HEK293 (cell line): ENCODE measurements at regions not wholly inside any gene's neighbourhood (a gene's known extent, or its start where the extent isn't known, plus 50 kb on each side); places are given as distances from the start of the nearest gene placed in this dataset.

Source experiments
- CTCF ChIA-PET: fragments of 350-600 bp; formaldehyde crosslinking; extraction: SDS; loops from one replicate; lab custom pipeline; 2021; ENCODE audit warnings: antibody characterized with exemption; lab: Yijun Ruan, JAX
- POLR2A ChIA-PET: fragments of 300-600 bp; formaldehyde crosslinking; extraction: SDS; loops from one replicate; lab custom pipeline; 2020; ENCODE audit warnings: antibody characterized with exemption, inconsistent platforms; lab: Yijun Ruan, JAX
- H3K27ac ChIP-seq: fragments of 200-500 bp; sonication (Bioruptor generic); 2 replicates; pipeline ENCODE4 v1.5.1; 2014; ENCODE audit warnings: low read depth, low read length, control low read depth, inconsistent platforms; ENCODE audit errors: extremely low read depth
- H3K36me3 ChIP-seq, 2 experiments: fragments of 200-500 bp in 1 of 2; sonication (Bioruptor generic) in 1 of 2; 1 replicate in 1 of 2; 2 replicates in 1 of 2; pipeline ENCODE4 v1.5.1; 2014 to 2017; ENCODE audit warnings: inconsistent platforms in 2 of 2, low read length in 2 of 2; ENCODE audit not compliant: control insufficient read depth in 2 of 2, insufficient read depth in 1 of 2
- H3K4me1 ChIP-seq: fragments of 200-500 bp; sonication (Bioruptor generic); 2 replicates; pipeline ENCODE4 v1.5.1; 2014; ENCODE audit warnings: mild to moderate bottlenecking, low read length, inconsistent platforms; ENCODE audit not compliant: control insufficient read depth, insufficient read depth
- H3K4me3 ChIP-seq: 2 replicates; pipeline ENCODE4 v1.5.1; 2011; ENCODE audit warnings: low read depth, mild to moderate bottlenecking, control low read depth, low read length, moderate library complexity
- H3K9me3 ChIP-seq: fragments of 200-500 bp; sonication (Bioruptor generic); 2 replicates; pipeline ENCODE4 v1.5.1; 2014; ENCODE audit warnings: low read depth, low read length, inconsistent platforms; ENCODE audit not compliant: control insufficient read depth, insufficient read depth
- GLI4 ChIP-seq: fragments of 450-650 bp; formaldehyde crosslinking; IDR thresholded peaks from 2 replicates; pipeline ENCODE4 v1.5.1; 2016; ENCODE audit warnings: missing biosample characterization, missing genetic modification characterization
- GLIS1 ChIP-seq: fragments of 450-650 bp; formaldehyde crosslinking; IDR thresholded peaks from 2 replicates; pipeline ENCODE4 v1.5.1; 2016; ENCODE audit warnings: missing biosample characterization, missing genetic modification characterization
- KLF9 ChIP-seq: fragments of 450-650 bp; formaldehyde crosslinking; IDR thresholded peaks from 2 replicates; pipeline ENCODE4 v1.5.1; 2016; ENCODE audit warnings: missing biosample characterization, missing genetic modification characterization, low read depth
- SP2 ChIP-seq: fragments of 450-650 bp; formaldehyde crosslinking; IDR thresholded peaks from 2 replicates; pipeline ENCODE4 v1.5.1; 2016; ENCODE audit warnings: missing biosample characterization, missing genetic modification characterization
- ZBTB1 ChIP-seq: fragments of 450-650 bp; formaldehyde crosslinking; IDR thresholded peaks from 2 replicates; pipeline ENCODE4 v1.5.1; 2016; ENCODE audit warnings: missing biosample characterization, missing genetic modification characterization
- ZBTB8A ChIP-seq: fragments of 450-650 bp; formaldehyde crosslinking; IDR thresholded peaks from 2 replicates; pipeline ENCODE4 v1.5.1; 2016; ENCODE audit warnings: missing biosample characterization, missing genetic modification characterization
- ZNF146 ChIP-seq: fragments of 450-650 bp; formaldehyde crosslinking; IDR thresholded peaks from 2 replicates; pipeline ENCODE4 v1.5.1; 2016; ENCODE audit warnings: missing biosample characterization, missing genetic modification characterization
- ZNF174 ChIP-seq: fragments of 450-650 bp; formaldehyde crosslinking; IDR thresholded peaks from 2 replicates; pipeline ENCODE4 v1.5.0; 2017; ENCODE audit warnings: missing biosample characterization, mild to moderate bottlenecking, missing genetic modification characterization
- ZNF37A ChIP-seq: fragments of 450-650 bp; IDR thresholded peaks from 2 replicates; pipeline ENCODE4 v1.5.1; 2018; ENCODE audit warnings: missing biosample characterization, missing genetic modification characterization
- ZNF549 ChIP-seq: fragments of 450-650 bp; IDR thresholded peaks from 2 replicates; pipeline ENCODE4 v1.5.1; 2018; ENCODE audit warnings: missing biosample characterization, missing genetic modification characterization, mild to moderate bottlenecking, inconsistent platforms, moderate library complexity
- ZNF626 ChIP-seq: fragments of 450-650 bp; sonication (Bioruptor Pico); formaldehyde crosslinking; IDR thresholded peaks from 2 replicates; pipeline ENCODE4 v1.5.1; 2018; ENCODE audit warnings: missing biosample characterization, missing genetic modification characterization, inconsistent platforms
- ZNF658 ChIP-seq: fragments of 450-650 bp; formaldehyde crosslinking; IDR thresholded peaks from 2 replicates; pipeline ENCODE4; 2016; ENCODE audit warnings: missing biosample characterization, missing genetic modification characterization
- ZNF664 ChIP-seq: fragments of 450-650 bp; formaldehyde crosslinking; IDR thresholded peaks from 2 replicates; pipeline ENCODE4 v1.5.1; 2016; ENCODE audit warnings: missing biosample characterization, missing genetic modification characterization
- ZNF768 ChIP-seq: fragments of 450-650 bp; formaldehyde crosslinking; IDR thresholded peaks from 2 replicates; pipeline ENCODE4 v1.5.1; 2018; ENCODE audit warnings: missing biosample characterization, mild to moderate bottlenecking, missing genetic modification characterization
- ZNF777 ChIP-seq: fragments of 450-650 bp; formaldehyde crosslinking; IDR thresholded peaks from 2 replicates; pipeline ENCODE4 v1.5.1; 2017; ENCODE audit warnings: missing biosample characterization, missing genetic modification characterization, borderline replicate concordance
- TF ChIP-seq, protein P1 (sequence below): fragments of 450-650 bp; formaldehyde crosslinking; IDR thresholded peaks from 2 replicates; pipeline ENCODE4 v1.5.1; 2016; ENCODE audit warnings: missing biosample characterization, missing genetic modification characterization
- TF ChIP-seq, protein P2 (sequence below): fragments of 450-650 bp; formaldehyde crosslinking; IDR thresholded peaks from 2 replicates; pipeline ENCODE4 v1.5.1; 2016; ENCODE audit warnings: missing biosample characterization, missing genetic modification characterization
- TF ChIP-seq, protein P3 (sequence below): fragments of 450-650 bp; formaldehyde crosslinking; IDR thresholded peaks from 2 replicates; pipeline ENCODE4 v1.5.1; 2016; ENCODE audit warnings: missing biosample characterization, missing genetic modification characterization
- TF ChIP-seq, protein P4 (sequence below): fragments of 450-650 bp; formaldehyde crosslinking; IDR thresholded peaks from 2 replicates; pipeline ENCODE4 v1.5.1; 2017; ENCODE audit warnings: missing biosample characterization, missing genetic modification characterization
- TF ChIP-seq, protein P5 (sequence below): fragments of 450-650 bp; formaldehyde crosslinking; IDR thresholded peaks from 2 replicates; pipeline ENCODE4 v1.5.1; 2016; ENCODE audit warnings: missing biosample characterization, missing genetic modification characterization, low read depth

DNA sequence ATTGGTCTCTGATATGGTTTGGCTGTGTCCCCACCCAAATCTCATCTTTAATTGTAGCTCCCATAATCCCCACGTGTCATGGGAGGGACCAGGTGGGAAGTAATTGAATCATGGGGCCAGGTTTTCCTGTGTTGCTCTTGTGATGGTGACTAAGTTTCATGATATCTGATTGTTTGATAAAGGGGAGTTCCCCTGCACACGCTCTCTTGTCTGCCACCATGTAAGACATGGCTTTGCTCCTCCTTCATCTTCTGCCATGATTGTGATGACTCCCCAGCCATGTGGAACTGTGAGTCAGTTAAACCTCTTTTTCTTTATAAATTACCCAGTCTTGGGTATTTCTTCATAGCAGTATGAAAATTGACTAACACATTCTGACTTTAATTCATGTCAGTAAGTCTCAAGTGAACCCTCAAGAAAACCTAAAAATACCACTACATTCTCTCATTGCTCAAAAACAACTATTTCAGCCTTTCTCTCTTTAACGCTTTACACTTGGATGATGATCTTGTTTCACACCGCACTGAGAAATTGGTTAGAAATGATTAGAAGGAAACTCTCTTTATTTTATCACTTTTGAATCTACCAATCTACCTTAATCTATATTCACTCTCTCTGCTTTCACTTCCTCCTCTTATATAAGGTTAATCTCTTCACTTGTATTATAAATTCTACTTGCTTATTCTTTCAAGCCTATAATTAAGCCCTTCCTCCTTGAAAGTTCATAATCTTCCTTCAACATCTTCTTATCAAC, 110.1 kb downstream of the GALR1 start:
- H3K27ac ChIP-seq: no peak overlapping the region
- POLR2A ChIA-PET: no interaction called here

DNA sequence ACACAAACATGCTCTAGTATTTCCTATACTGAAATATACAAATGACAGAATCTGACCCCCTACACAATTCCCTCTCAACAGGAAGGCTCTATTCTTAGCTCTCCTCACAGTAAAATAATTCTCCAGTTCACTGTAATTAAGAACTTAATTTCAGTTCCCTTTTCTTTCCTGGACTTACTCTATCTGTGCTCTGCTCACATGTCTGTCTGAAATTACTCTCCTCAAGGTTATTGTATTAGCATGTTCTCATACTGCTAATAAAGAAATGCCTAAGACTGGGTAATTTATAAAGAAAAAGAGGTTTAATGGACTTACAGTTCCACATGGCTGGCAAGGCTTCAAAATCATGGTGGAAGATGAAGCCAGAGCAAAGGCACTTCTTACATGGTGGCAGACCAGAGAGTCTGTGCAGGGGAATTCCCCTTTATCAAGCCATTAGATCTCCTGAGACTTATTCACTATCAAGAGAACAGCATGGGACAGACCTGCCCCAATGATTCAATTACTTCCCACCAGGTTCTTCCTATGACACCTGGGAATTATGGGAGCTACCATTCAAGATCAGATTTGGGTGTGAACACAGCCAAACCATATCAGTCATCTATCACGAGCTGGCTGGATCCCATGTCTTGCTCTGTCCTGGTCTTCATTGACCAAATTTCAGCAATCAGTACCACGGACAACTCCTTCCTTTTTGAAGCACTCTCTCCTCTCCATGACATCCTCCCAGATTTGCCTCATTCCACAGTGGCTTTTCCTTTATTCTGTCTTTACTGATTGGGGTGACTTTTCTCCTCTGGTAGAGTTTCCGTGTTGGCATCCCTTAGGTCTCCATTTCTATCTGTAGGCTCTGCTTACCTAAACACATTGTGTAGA, 110.9 kb downstream of the GALR1 start:
- H3K27ac ChIP-seq: no peak overlapping the region
- no peak for TF ChIP-seq ZNF37A (tag by site-specific recombination)
- TF ChIP-seq, protein P1, sequence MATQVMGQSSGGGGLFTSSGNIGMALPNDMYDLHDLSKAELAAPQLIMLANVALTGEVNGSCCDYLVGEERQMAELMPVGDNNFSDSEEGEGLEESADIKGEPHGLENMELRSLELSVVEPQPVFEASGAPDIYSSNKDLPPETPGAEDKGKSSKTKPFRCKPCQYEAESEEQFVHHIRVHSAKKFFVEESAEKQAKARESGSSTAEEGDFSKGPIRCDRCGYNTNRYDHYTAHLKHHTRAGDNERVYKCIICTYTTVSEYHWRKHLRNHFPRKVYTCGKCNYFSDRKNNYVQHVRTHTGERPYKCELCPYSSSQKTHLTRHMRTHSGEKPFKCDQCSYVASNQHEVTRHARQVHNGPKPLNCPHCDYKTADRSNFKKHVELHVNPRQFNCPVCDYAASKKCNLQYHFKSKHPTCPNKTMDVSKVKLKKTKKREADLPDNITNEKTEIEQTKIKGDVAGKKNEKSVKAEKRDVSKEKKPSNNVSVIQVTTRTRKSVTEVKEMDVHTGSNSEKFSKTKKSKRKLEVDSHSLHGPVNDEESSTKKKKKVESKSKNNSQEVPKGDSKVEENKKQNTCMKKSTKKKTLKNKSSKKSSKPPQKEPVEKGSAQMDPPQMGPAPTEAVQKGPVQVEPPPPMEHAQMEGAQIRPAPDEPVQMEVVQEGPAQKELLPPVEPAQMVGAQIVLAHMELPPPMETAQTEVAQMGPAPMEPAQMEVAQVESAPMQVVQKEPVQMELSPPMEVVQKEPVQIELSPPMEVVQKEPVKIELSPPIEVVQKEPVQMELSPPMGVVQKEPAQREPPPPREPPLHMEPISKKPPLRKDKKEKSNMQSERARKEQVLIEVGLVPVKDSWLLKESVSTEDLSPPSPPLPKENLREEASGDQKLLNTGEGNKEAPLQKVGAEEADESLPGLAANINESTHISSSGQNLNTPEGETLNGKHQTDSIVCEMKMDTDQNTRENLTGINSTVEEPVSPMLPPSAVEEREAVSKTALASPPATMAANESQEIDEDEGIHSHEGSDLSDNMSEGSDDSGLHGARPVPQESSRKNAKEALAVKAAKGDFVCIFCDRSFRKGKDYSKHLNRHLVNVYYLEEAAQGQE (tag by site-specific recombination): peak; percentile 91

More for the DNA sequence above, 110.1 kb downstream of the GALR1 start:
- Histone ChIP-seq H3K36me3 (no peaks in the 10 kb centered on the region), H3K4me3 (no peak overlapping the region), H3K9me3 (peaks cover 3% of the 10 kb centered on the region; the same call in 1 of the 2 replicates), H3K4me1 (no peaks in the 10 kb centered on the region)
- TF ChIP-seq SP2: no peak
- TF ChIP-seq, protein P2, sequence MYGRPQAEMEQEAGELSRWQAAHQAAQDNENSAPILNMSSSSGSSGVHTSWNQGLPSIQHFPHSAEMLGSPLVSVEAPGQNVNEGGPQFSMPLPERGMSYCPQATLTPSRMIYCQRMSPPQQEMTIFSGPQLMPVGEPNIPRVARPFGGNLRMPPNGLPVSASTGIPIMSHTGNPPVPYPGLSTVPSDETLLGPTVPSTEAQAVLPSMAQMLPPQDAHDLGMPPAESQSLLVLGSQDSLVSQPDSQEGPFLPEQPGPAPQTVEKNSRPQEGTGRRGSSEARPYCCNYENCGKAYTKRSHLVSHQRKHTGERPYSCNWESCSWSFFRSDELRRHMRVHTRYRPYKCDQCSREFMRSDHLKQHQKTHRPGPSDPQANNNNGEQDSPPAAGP (tag by site-specific recombination): no peak
- no peak for TF ChIP-seq GLIS1
- TF ChIP-seq, protein P3, sequence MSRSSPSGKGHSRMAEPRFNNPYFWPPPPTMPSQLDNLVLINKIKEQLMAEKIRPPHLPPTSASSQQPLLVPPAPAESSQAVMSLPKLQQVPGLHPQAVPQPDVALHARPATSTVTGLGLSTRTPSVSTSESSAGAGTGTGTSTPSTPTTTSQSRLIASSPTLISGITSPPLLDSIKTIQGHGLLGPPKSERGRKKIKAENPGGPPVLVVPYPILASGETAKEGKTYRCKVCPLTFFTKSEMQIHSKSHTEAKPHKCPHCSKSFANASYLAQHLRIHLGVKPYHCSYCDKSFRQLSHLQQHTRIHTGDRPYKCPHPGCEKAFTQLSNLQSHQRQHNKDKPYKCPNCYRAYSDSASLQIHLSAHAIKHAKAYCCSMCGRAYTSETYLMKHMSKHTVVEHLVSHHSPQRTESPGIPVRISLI (tag by site-specific recombination): no peak
- no peak for TF ChIP-seq ZNF777 (tag by site-specific recombination)
- TF ChIP-seq ZBTB1 (tag by site-specific recombination): no peak
- no peak for TF ChIP-seq GLI4 (tag by site-specific recombination)
- TF ChIP-seq ZBTB8A (tag by site-specific recombination): no peak
- TF ChIP-seq KLF9 (tag by site-specific recombination): no peak
- no peak for TF ChIP-seq ZNF658
- CTCF ChIA-PET: no interaction called here

DNA sequence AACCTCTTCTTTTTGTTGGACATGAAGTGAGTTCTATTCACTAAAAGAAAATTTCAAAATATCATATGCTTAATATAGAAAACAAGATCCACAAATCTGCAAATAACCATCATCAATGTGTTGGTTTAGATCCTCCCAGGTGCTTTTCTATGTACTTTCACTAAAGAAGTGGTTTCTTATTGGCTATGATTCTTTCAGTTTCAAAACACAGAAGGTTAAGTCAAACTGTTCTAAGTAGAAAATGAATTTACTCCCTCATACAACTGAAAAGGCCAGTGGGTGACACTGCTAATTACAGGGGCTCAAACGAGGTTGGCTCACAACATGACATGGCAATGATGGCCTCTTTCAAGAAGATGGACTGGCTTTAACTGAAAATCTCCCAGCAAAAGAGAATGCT, 111.7 kb downstream of the GALR1 start:
- POLR2A ChIA-PET: no interaction called here
- CTCF ChIA-PET: no interaction called here
- Histone ChIP-seq H3K27ac (no peak overlapping the region), H3K4me1 (no peaks in the 10 kb centered on the region), H3K36me3 (no peaks in the 10 kb centered on the region), H3K9me3 (peaks cover 3% of the 10 kb centered on the region; the same call in 1 of the 2 replicates), H3K4me3 (no peak overlapping the region)
- TF ChIP-seq ZNF174: no peak
- TF ChIP-seq ZNF549: no peak
- TF ChIP-seq, protein P3 (tag by site-specific recombination): no peak
- no peak for TF ChIP-seq GLIS1
- no peak for TF ChIP-seq ZNF626 (tag by site-specific recombination)
- no peak for TF ChIP-seq ZNF146
- no peak for TF ChIP-seq ZNF664
- TF ChIP-seq ZNF768 (tag by site-specific recombination): no peak
- TF ChIP-seq, protein P4, sequence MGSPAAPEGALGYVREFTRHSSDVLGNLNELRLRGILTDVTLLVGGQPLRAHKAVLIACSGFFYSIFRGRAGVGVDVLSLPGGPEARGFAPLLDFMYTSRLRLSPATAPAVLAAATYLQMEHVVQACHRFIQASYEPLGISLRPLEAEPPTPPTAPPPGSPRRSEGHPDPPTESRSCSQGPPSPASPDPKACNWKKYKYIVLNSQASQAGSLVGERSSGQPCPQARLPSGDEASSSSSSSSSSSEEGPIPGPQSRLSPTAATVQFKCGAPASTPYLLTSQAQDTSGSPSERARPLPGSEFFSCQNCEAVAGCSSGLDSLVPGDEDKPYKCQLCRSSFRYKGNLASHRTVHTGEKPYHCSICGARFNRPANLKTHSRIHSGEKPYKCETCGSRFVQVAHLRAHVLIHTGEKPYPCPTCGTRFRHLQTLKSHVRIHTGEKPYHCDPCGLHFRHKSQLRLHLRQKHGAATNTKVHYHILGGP (tag by site-specific recombination): no peak
- TF ChIP-seq, protein P5, sequence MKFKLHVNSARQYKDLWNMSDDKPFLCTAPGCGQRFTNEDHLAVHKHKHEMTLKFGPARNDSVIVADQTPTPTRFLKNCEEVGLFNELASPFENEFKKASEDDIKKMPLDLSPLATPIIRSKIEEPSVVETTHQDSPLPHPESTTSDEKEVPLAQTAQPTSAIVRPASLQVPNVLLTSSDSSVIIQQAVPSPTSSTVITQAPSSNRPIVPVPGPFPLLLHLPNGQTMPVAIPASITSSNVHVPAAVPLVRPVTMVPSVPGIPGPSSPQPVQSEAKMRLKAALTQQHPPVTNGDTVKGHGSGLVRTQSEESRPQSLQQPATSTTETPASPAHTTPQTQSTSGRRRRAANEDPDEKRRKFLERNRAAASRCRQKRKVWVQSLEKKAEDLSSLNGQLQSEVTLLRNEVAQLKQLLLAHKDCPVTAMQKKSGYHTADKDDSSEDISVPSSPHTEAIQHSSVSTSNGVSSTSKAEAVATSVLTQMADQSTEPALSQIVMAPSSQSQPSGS (tag by site-specific recombination): no peak

More for the DNA sequence above, 110.9 kb downstream of the GALR1 start:
- POLR2A ChIA-PET: no interaction called here
- no peak overlapping the region for H3K4me3 ChIP-seq
- no peaks in the 10 kb centered on the region for H3K36me3 ChIP-seq
- peaks cover 3% of the 10 kb centered on the region; the same call in 1 of the 2 replicates for H3K9me3 ChIP-seq
- H3K4me1 ChIP-seq: no peaks in the 10 kb centered on the region
- CTCF ChIA-PET: no interaction called here
